ENCODE measurements at regions not wholly inside any gene's neighbourhood (a gene's known extent, or its start where the extent isn't known, plus 50 kb on each side); places are given as distances from the start of the nearest gene placed in this dataset.

GRCh38 chr20:57857969-57858368 lies 148.2 kb upstream of the PMEPA1 start:
- Histone ChIP-seq H4K20me1 (replicated peaks; ENCODE audit: control insufficient read depth, extremely low read depth, insufficient read depth, low read length) (no peaks in the 10 kb centered on the region), H3K9me3 (replicated peaks; ENCODE audit: control insufficient read depth, insufficient read depth, low read length) (no peaks in the 10 kb centered on the region), H3K27me3 (ENCODE audit: control insufficient read depth in 2 of 2, insufficient read depth in 2 of 2, low read length in 2 of 2) (no peaks in the 10 kb centered on the region), H3K36me3 (ENCODE audit: control insufficient read depth in 2 of 2, extremely low read depth in 1 of 2, insufficient read depth in 2 of 2, low read length in 2 of 2) (no peaks in the 10 kb centered on the region), H3K27ac (ENCODE audit: insufficient read depth, low read depth, low read length) (no peak overlapping the region), H3K9me1 (replicated peaks; ENCODE audit: control insufficient read depth, extremely low read depth, insufficient read depth, low read length) (no peaks in the 10 kb centered on the region), H3K9ac (replicated peaks; ENCODE audit: extremely low read depth, insufficient read depth, low read length) (no peak overlapping the region), H3K79me2 (ENCODE audit: control insufficient read depth, insufficient read depth, low read length) (no peaks in the 10 kb centered on the region), H3K4me2 (ENCODE audit: insufficient read depth, low read length) (no peak overlapping the region), H3K4me1 (ENCODE audit: control insufficient read depth, extremely low read depth, insufficient read depth, low read length) (no peaks in the 10 kb centered on the region), H2AFZ (ENCODE audit: low read depth, low read length) (no peak overlapping the region), H3K4me3 (replicated peaks in 1 of 3; ENCODE audit: insufficient read depth in 1 of 3, low read depth in 1 of 3, low read length in 3 of 3) (no peak overlapping the region)
- DNase-seq (ENCODE audit: low read depth, low spot score) (no peak), FAIRE-seq (no peak)
- ChIA-PET POLR2A (no interaction called here), CTCF (no interaction called here)
- TF ChIP-seq FOS (IDR thresholded peaks at IDR 0.05; ENCODE audit: borderline replicate concordance, insufficient read depth, low read length) (no peak), MAX (IDR thresholded peaks at IDR 0.05; ENCODE audit: insufficient read depth, insufficient read length) (no peak), POLR2AphosphoS5 (IDR thresholded peaks at IDR 0.05; ENCODE audit: insufficient read depth, low read depth, low read length) (no peak), EZH2 (IDR thresholded peaks at IDR 0.05; ENCODE audit: borderline replicate concordance, low read depth, low read length, severe bottlenecking) (no peak), GATA2 (IDR thresholded peaks at IDR 0.05; ENCODE audit: insufficient read depth, insufficient read length, low read depth, low read length) (no peak), JUN (IDR thresholded peaks at IDR 0.05; ENCODE audit: borderline replicate concordance, insufficient read depth, insufficient read length, low read depth) (no peak), CTCF (IDR thresholded peaks at IDR 0.05; ENCODE audit: extremely low read depth in 1 of 2, insufficient read depth in 1 of 2, low read depth in 1 of 2, low read length in 2 of 2) (no peak), MYC (IDR thresholded peaks at IDR 0.05; ENCODE audit: low read depth, low read length) (no peak), POLR2A (IDR thresholded peaks at IDR 0.05; ENCODE audit: low read depth, low read length) (no peak)
- intact Hi-C loops (cut with micrococcal nuclease) (no loop called here), dilution Hi-C loops (cut with MboI; ENCODE audit: extremely low pct_ligation_motif_present, low sequenced_read_pairs) (no loop called here)
- BruUV-seq (replicated peaks) = no TSS peak
